Astrocyte (in vitro differentiated cells and primary cell): ENCODE measurements at regions not wholly inside any gene's neighbourhood (a gene's known extent, or its start where the extent isn't known, plus 50 kb on each side); places are given as distances from the start of the nearest gene placed in this dataset.

Source experiments
- EZH2 ChIP-seq: IDR thresholded peaks from 2 replicates; pipeline ENCODE4 v1.6.1; 2012; ENCODE audit warnings: mild to moderate bottlenecking, low read length, inconsistent platforms; ENCODE audit not compliant: insufficient read depth
- TF ChIP-seq, protein P1 (sequence below): IDR thresholded peaks from 2 replicates; pipeline ENCODE4 v1.5.1; 2011; ENCODE audit warnings: low read depth, mild to moderate bottlenecking, inconsistent platforms, low read length, moderate library complexity; ENCODE audit not compliant: insufficient read depth

DNA sequence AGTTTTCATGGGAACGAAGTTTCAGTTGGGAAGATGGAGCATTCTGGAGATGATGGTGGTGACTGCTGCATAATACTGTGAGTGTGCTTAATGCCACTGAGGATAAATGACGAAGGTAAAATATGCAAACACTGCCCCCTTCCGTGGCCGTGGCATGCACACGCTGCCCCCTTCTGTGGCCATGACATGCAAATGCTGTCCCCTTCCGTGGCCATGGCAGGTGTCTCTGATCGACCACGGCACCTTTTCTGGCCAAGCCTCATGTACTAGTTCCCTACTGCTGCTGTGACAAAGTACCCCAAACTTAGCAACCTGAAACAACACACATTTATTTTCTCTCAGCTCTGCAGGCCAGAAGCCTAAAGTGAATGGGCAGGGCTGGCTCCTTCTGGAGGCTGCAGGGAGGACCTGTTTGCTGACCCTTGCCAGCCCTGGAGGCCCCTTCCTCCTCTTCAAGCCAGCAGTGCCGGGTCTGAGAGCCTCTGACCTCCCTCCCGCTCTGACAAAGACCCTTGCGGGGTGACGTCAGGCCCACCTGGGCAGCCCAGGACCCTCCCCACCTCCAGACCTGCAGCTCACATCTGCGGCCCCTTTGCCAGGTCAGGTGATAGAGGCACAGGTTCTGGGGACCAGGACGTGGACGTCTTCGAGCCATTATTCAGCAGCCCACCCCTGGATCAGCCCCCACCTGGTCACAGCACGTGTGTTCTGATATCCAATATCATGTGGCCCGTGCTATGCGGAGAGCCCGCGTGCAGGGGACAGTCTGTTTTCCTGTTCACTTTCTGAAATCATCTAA, 82.0 kb downstream of the MICALL2 start:
- TF ChIP-seq, protein P1, sequence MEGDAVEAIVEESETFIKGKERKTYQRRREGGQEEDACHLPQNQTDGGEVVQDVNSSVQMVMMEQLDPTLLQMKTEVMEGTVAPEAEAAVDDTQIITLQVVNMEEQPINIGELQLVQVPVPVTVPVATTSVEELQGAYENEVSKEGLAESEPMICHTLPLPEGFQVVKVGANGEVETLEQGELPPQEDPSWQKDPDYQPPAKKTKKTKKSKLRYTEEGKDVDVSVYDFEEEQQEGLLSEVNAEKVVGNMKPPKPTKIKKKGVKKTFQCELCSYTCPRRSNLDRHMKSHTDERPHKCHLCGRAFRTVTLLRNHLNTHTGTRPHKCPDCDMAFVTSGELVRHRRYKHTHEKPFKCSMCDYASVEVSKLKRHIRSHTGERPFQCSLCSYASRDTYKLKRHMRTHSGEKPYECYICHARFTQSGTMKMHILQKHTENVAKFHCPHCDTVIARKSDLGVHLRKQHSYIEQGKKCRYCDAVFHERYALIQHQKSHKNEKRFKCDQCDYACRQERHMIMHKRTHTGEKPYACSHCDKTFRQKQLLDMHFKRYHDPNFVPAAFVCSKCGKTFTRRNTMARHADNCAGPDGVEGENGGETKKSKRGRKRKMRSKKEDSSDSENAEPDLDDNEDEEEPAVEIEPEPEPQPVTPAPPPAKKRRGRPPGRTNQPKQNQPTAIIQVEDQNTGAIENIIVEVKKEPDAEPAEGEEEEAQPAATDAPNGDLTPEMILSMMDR: no peak
- no peak for TF ChIP-seq EZH2
